Nephron progenitor cell (in vitro differentiated cells): ENCODE measurements at regions not wholly inside any gene's neighbourhood (a gene's known extent, or its start where the extent isn't known, plus 50 kb on each side); places are given as distances from the start of the nearest gene placed in this dataset.

Experiments
- DNase-seq: peaks from one replicate; pipeline ENCODE4 v3.0.0; 2021
- H3K27ac Mint-ChIP-seq: 2 replicates; pipeline ENCODE4 v1.8.0; 2021; ENCODE audit warnings: mild to moderate bottlenecking, moderate library complexity, mixed read lengths
- H3K27me3 Mint-ChIP-seq: 2 replicates; pipeline ENCODE4 v1.8.0; 2021; ENCODE audit warnings: mild to moderate bottlenecking, low read depth, mixed read lengths; ENCODE audit not compliant: poor library complexity
- H3K36me3 Mint-ChIP-seq: 2 replicates; pipeline ENCODE4 v1.8.0; 2021; ENCODE audit warnings: low read depth, mixed read lengths
- H3K4me1 Mint-ChIP-seq: 2 replicates; pipeline ENCODE4 v1.8.0; 2021; ENCODE audit warnings: mixed read lengths
- H3K4me3 Mint-ChIP-seq: 2 replicates; pipeline ENCODE4 v1.8.0; 2021; ENCODE audit warnings: mild to moderate bottlenecking, moderate library complexity, mixed read lengths
- H3K9me3 Mint-ChIP-seq: 2 replicates; pipeline ENCODE4 v1.8.0; 2021; ENCODE audit warnings: mild to moderate bottlenecking, moderate library complexity, mixed read lengths
- TF ChIP-seq, protein P1 (sequence below): fragments of 200-600 bp; sonication (generic); IDR thresholded peaks from 2 replicates; pipeline ENCODE4 v1.5.0; 2021; ENCODE audit warnings: antibody characterized with exemption

DNA sequence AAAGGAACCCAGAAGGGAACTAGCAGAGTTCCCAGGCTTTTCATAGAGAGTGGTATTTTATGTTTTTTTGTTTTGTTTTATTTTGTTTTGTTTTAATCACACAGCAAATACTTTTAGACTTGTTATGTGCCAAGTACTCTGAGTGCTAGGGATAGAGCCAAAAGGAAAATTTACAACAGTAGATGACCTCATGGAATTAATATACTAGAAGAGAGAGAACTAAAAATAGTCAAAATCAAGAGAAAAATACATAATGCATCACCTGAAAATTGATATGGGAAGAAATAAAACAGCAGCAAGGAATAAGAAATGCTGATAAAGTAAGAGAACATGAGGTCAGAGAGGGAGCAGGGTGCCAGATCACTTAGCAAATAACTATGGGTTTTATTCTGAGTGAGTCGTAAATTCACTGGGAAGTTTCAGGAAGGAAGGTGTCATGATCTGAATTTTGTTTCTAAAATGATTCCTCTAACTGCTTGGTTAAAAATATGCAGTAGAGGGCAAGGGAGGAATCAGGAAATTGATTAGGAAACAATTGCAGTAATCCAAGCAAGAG, 351.0 kb downstream of the ANKRD7 start:
- DNase-seq = no peak
- no peaks in the 10 kb centered on the region for H3K27me3 Mint-ChIP-seq
- no peaks in the 10 kb centered on the region for H3K36me3 Mint-ChIP-seq
- TF ChIP-seq, protein P1, sequence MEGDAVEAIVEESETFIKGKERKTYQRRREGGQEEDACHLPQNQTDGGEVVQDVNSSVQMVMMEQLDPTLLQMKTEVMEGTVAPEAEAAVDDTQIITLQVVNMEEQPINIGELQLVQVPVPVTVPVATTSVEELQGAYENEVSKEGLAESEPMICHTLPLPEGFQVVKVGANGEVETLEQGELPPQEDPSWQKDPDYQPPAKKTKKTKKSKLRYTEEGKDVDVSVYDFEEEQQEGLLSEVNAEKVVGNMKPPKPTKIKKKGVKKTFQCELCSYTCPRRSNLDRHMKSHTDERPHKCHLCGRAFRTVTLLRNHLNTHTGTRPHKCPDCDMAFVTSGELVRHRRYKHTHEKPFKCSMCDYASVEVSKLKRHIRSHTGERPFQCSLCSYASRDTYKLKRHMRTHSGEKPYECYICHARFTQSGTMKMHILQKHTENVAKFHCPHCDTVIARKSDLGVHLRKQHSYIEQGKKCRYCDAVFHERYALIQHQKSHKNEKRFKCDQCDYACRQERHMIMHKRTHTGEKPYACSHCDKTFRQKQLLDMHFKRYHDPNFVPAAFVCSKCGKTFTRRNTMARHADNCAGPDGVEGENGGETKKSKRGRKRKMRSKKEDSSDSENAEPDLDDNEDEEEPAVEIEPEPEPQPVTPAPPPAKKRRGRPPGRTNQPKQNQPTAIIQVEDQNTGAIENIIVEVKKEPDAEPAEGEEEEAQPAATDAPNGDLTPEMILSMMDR = no peak
- no peak overlapping the region for H3K4me3 Mint-ChIP-seq
- H3K9me3 Mint-ChIP-seq = peaks cover 4% of the 10 kb centered on the region
- peaks cover 7% of the 10 kb centered on the region for H3K4me1 Mint-ChIP-seq
- H3K27ac Mint-ChIP-seq = no peak overlapping the region

DNA sequence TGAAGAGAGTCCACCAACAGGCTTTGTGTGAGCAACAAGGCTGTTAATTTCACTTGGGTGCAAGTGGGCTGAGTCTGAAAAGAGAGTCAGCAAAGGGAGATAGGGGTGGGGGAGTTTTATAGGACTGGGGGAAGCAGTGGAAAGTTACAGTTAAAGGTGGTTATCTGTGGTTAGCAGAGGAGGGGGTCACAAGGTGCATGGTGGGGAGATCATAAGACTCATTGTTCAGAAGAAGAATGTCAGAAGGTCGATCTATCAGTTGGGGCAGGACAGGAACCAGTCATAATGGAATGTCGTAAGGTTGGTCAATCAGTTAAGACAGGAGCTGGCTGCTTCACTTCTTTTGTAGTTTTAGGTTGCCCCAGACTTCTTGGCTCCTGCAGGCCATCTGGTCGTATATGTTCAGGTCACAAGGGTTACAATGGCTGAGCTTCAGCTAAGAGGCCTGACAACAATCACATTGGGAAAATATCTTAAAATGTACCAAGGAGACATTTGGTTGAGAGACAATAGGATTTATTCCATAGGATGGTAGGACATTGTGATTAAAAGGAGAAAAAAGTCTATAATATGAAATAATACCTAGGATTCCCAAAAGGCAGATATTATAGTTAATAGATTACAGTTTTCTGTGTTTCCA, 356.4 kb downstream of the ANKRD7 start:
- H3K36me3 Mint-ChIP-seq = peaks cover 3% of the 10 kb centered on the region
- H3K4me3 Mint-ChIP-seq = no peak overlapping the region
- no peaks in the 10 kb centered on the region for H3K27me3 Mint-ChIP-seq
- TF ChIP-seq, protein P1 = no peak
- no peak for DNase-seq
- H3K27ac Mint-ChIP-seq = peak overlapping the region; percentile 47
- peaks cover 8% of the 10 kb centered on the region for H3K4me1 Mint-ChIP-seq
- peaks cover 6% of the 10 kb centered on the region for H3K9me3 Mint-ChIP-seq

DNA sequence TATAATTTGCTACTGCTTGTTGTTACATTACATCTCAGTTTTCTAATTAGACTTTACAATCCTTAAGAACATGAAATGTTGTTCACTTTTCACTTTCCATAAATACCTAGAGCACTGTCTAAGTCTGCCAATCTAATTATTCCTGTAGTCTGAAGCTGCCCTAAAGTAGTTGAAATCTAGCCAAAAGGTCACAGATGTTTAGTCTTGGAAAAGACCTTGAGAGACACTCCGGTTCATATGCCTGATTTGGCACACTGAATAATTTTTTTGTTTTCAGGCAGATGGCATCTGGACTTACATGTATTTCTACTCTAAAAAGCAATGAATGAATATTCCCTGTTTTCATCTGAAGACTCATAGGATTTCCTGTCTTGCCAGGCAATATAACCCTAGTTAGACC, 359.1 kb downstream of the ANKRD7 start:
- Mint-ChIP-seq H3K27me3 (no peaks in the 10 kb centered on the region), H3K36me3 (peaks cover 7% of the 10 kb centered on the region), H3K9me3 (peaks cover 25% of the 10 kb centered on the region), H3K4me1 (peaks cover 8% of the 10 kb centered on the region), H3K27ac (no peak overlapping the region), H3K4me3 (no peak overlapping the region)
- no peak for DNase-seq
- TF ChIP-seq, protein P1 = no peak

DNA sequence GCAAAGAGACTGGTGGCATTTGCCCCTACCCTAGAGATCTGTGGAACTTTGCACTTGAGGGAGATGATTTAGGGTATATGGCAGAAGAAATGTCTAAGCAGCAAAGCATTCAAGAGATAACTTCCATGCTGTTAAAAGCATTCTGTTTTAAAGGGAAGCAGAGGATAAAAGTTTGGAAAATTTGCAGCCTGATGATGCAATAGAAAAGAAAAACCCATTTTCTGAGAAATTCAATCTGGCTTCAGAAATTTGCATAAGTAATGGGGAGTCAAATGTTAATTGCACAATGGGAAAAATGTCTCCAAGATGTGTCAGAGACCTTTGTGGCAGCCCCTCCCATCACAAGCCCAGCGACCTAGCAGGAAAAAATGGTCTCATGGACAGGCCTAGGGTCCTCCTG, 361.7 kb downstream of the ANKRD7 start:
- Mint-ChIP-seq H3K9me3 (peaks cover 28% of the 10 kb centered on the region), H3K4me3 (no peak overlapping the region)
- DNase-seq = no peak

DNA sequence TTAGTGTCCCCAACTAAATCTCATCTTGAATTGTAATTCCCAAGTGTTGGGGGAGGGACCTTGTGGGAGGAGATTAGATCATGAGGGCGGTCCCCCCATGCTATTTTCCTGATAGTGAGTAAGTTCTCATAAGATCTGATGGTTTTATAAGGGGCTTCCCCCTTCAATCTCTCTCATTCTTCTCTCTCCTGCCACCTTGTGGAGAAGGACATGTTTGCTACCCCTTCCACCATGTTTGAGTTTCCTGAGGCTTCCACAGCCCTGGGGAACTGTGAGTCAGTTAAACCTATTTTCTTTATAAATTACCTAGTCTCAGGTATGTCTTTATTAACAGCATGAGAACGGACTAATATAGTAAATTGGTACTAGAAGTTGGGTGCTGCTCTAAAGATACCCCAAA, 365.6 kb downstream of the ANKRD7 start:
- H3K27me3 Mint-ChIP-seq = no peaks in the 10 kb centered on the region
- H3K4me1 Mint-ChIP-seq = no peaks in the 10 kb centered on the region
- TF ChIP-seq, protein P1 = peak; percentile 26
- H3K4me3 Mint-ChIP-seq = no peak overlapping the region
- H3K36me3 Mint-ChIP-seq = peaks cover 7% of the 10 kb centered on the region
- DNase-seq = peak; percentile 7
- H3K27ac Mint-ChIP-seq = no peak overlapping the region
- peaks cover 24% of the 10 kb centered on the region for H3K9me3 Mint-ChIP-seq

More for the DNA sequence above, 361.7 kb downstream of the ANKRD7 start:
- Mint-ChIP-seq H3K36me3 (peaks cover 7% of the 10 kb centered on the region), H3K27ac (no peak overlapping the region), H3K4me1 (no peaks in the 10 kb centered on the region), H3K27me3 (no peaks in the 10 kb centered on the region)
- TF ChIP-seq, protein P1 = no peak

DNA sequence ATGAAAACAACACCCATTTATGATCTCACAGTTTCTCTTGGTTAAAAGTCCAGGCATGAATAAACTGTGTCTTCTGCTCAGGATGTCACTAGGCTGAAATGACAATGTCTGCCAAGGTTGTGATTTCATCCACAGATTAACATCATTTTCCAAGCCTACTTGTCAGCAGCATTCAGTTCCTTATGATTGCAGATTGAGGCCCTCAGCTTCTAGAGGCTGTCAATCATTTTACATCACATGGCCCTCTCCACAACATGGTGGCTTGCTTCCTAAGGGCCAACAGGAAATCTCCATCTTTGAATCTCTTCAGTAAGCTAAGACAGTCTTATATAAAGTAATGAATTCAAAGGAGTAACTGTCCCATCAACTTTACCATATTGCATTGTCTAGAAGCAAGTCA, 377.6 kb downstream of the ANKRD7 start:
- no peaks in the 10 kb centered on the region for H3K36me3 Mint-ChIP-seq
- H3K4me1 Mint-ChIP-seq = no peaks in the 10 kb centered on the region
- no peaks in the 10 kb centered on the region for H3K9me3 Mint-ChIP-seq
- DNase-seq = no peak
- H3K27ac Mint-ChIP-seq = no peak overlapping the region
- TF ChIP-seq, protein P1 = no peak
- no peaks in the 10 kb centered on the region for H3K27me3 Mint-ChIP-seq
- H3K4me3 Mint-ChIP-seq = no peak overlapping the region
